AG04450 (cell line): ENCODE measurements at regions not wholly inside any gene's neighbourhood (a gene's known extent, or its start where the extent isn't known, plus 50 kb on each side); places are given as distances from the start of the nearest gene placed in this dataset.
A peak's percentile ranks its signal among the peaks of the same experiment; 100 is the strongest.
"Not testable (repeated sequence)": the region's sequence is repeated elsewhere in the genome, so short reads cannot be mapped to it uniquely, and the experiment has no call there.

ENCODE experiments used
- CTCF ChIA-PET: fragments of 300-600, 350-600 bp; formaldehyde crosslinking; extraction: SDS; loops from one replicate; lab custom pipeline; 2022; ENCODE audit warnings: antibody characterized with exemption, inconsistent platforms; lab: Charles Lee
- POLR2A ChIA-PET: fragments of 350-600 bp; formaldehyde crosslinking; extraction: SDS; loops from one replicate; lab custom pipeline; 2021; ENCODE audit warnings: antibody characterized with exemption, inconsistent platforms; lab: Yijun Ruan, JAX
- DNase-seq: peaks from one replicate; pipeline ENCODE4 v3.0.0-alpha.2; 2011; ENCODE audit warnings: low read depth, low spot score
- H3K27ac ChIP-seq: one replicate; pipeline ENCODE4 v1.5.1; 2012; ENCODE audit warnings: low read depth, low read length, control low read depth
- H3K27me3 ChIP-seq: one replicate; pipeline ENCODE4 v1.6.0; 2012; ENCODE audit warnings: low read length; ENCODE audit not compliant: control insufficient read depth, insufficient read depth
- H3K4me3 ChIP-seq: 2 replicates; pipeline ENCODE4 v1.5.1; 2011; ENCODE audit warnings: mild to moderate bottlenecking, low read depth, low read length, control low read depth
- H3K9me3 ChIP-seq: 2 replicates; pipeline ENCODE4 v1.5.1; 2012; ENCODE audit warnings: low read length; ENCODE audit not compliant: control insufficient read depth, insufficient read depth
- CTCF ChIP-seq: IDR thresholded peaks from 2 replicates; pipeline ENCODE4 v1.5.1; 2011; ENCODE audit warnings: low read depth, low read length, control low read depth, inconsistent platforms

DNA sequence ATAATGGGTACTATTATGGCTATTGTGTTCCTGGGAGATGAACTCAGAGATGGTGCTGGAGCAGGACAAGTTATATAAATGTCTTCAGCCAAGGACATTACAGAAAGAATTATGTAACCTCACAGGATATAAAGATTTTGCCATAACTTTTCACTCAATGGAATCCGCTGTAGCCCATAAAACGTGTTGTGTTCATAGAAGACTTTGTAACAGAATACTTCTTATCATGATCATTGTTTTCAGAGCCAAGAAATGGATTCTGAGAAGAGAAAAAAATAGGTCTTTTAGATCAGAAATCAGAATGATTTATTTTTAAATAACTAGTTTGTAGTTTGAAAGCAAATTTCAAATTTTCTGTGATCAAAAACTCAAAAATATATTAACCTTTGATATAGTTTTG is 441.0 kb upstream of the TENM3 start:
- no peak for TF ChIP-seq CTCF
- no peak overlapping the region for H3K4me3 ChIP-seq
- H3K27ac ChIP-seq, result no peak overlapping the region
- ChIA-PET CTCF (no interaction called here), POLR2A (no interaction called here)
- H3K27me3 ChIP-seq, result no peaks in the 10 kb centered on the region
- H3K9me3 ChIP-seq, result no peaks in the 10 kb centered on the region
- DNase-seq, result no peak

- CTCF ChIA-PET, result no interaction called here
- no peaks in the 10 kb centered on the region for H3K27me3 ChIP-seq
- peak; percentile 13 for DNase-seq
These were observed 435.4 kb upstream of the TENM3 start for GRCh38 chr4:181807771-181808170.

DNA sequence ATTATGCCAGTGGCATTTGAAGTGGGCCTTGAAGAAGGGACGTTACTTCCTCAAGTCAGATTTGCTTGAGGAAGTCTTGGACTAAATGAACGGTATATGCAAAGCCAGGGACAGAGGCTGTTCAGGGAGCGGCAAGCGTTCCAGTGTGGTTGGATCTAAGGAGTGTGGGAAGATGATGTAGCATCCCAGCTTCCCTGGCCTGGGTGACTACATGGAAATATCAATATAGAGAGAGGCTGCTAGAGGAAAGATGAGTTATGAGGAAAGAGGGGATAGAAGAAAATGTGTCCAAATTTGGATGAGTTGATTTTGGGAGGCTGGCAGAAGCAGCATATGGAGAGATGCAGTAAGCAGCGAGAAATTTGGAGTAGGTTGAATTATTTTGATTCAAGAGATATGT is 432.5 kb upstream of the TENM3 start:
- Histone ChIP-seq H3K4me3 (no peak overlapping the region), H3K9me3 (no peaks in the 10 kb centered on the region), H3K27ac (no peak overlapping the region), H3K27me3 (no peaks in the 10 kb centered on the region)
- ChIA-PET CTCF (no interaction called here), POLR2A (interaction anchor here (0.6 kb wide), 1 partner anchor 1514 kb away, joined by 6 read pairs; no protein-coding TSS in a partner anchor)
- no peak for DNase-seq
- no peak for TF ChIP-seq CTCF

More at GRCh38 chr4:181807771-181808170, 435.4 kb upstream of the TENM3 start:
- no peak for TF ChIP-seq CTCF
- Histone ChIP-seq H3K4me3 (no peak overlapping the region), H3K9me3 (no peaks in the 10 kb centered on the region), H3K27ac (no peak overlapping the region)
- POLR2A ChIA-PET, result no interaction called here

DNA sequence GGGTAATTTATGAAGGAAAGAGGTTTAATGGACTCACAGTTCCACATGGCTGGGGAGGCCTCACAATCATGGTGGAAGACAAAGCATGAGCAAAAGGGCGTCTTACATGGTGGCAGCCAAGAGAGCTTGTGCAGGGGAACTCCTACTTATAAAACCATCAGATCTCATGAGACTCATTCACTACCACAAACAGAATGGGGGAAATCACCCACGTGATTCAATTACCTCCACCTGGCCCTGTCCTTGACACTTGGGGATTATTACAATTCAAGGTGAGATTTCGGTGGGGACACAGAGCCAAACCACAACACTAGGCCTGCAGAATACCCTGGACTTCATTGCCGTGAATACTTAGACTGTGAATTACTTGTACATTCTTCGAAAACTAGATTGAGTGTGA is 431.7 kb upstream of the TENM3 start:
- CTCF ChIA-PET, H3K9me3 ChIP-seq: not testable (repeated sequence)

GRCh38 chr4:181819946-181820345 is 423.3 kb upstream of the TENM3 start:
- CTCF ChIA-PET, result no interaction called here

More for the DNA sequence above, 431.7 kb upstream of the TENM3 start:
- H3K4me3 ChIP-seq, H3K27me3 ChIP-seq, H3K27ac ChIP-seq, POLR2A ChIA-PET, DNase-seq: not testable (repeated sequence)

More at GRCh38 chr4:181819946-181820345, 423.3 kb upstream of the TENM3 start:
- Histone ChIP-seq H3K27me3 (no peaks in the 10 kb centered on the region), H3K27ac (no peak overlapping the region), H3K4me3 (no peak overlapping the region), H3K9me3 (no peaks in the 10 kb centered on the region)
- no peak for TF ChIP-seq CTCF
- POLR2A ChIA-PET, result no interaction called here
- no peak for DNase-seq
